Fibroblast of lung (primary cell): ENCODE measurements at regions not wholly inside any gene's neighbourhood (a gene's known extent, or its start where the extent isn't known, plus 50 kb on each side); places are given as distances from the start of the nearest gene placed in this dataset.

Experiments used
- DNase-seq, 2 donors: peaks; one replicate each; pipeline versions ENCODE4 v3.0.0 to v3.0.0-alpha.2; 2010; ENCODE audit warnings: low read depth in 2 of 2
- H2AFZ ChIP-seq: 2 replicates; pipeline ENCODE4 v1.5.1; 2012; ENCODE audit warnings: low read length, control low read depth, inconsistent platforms
- H3K27ac ChIP-seq: 2 replicates; pipeline ENCODE4 v1.5.1; 2011; ENCODE audit warnings: low read length, control low read depth; ENCODE audit not compliant: insufficient read depth
- H3K27me3 ChIP-seq: 2 replicates; pipeline ENCODE4 v1.5.1; 2011; ENCODE audit warnings: mild to moderate bottlenecking, low read length; ENCODE audit not compliant: control insufficient read depth, insufficient read depth
- H3K36me3 ChIP-seq: 2 replicates; pipeline ENCODE4 v1.5.1; 2011; ENCODE audit warnings: low read length; ENCODE audit not compliant: control insufficient read depth, insufficient read depth
- H3K4me1 ChIP-seq: 2 replicates; pipeline ENCODE4 v1.5.1; 2011; ENCODE audit warnings: low read length; ENCODE audit not compliant: control insufficient read depth, insufficient read depth; ENCODE audit errors: extremely low read depth
- H3K4me2 ChIP-seq: 2 replicates; pipeline ENCODE4 v1.5.1; 2011; ENCODE audit warnings: low read length, control low read depth; ENCODE audit not compliant: insufficient read depth; ENCODE audit errors: extremely low read depth
- H3K4me3 ChIP-seq, 4 experiments: fragments of 200-600 bp in 1 of 4; sonication (generic) in 1 of 4; replicated peaks in 1 of 4; 2 replicates each; pipeline ENCODE4 v1.5.1; 2011 to 2016; ENCODE audit warnings: low read length in 4 of 4, low read depth in 3 of 4, mild to moderate bottlenecking in 3 of 4, control low read depth in 2 of 4, inconsistent platforms in 1 of 4, mixed read lengths in 1 of 4; ENCODE audit not compliant: insufficient read depth in 1 of 4; ENCODE audit errors: control extremely low read depth in 1 of 4
- H3K79me2 ChIP-seq: 2 replicates; pipeline ENCODE4 v1.5.1; 2012; ENCODE audit warnings: mild to moderate bottlenecking, low read length, inconsistent platforms; ENCODE audit not compliant: control insufficient read depth, insufficient read depth
- H3K9ac ChIP-seq: 2 replicates; pipeline ENCODE4 v1.5.1; 2011; ENCODE audit warnings: mild to moderate bottlenecking, low read length, control low read depth; ENCODE audit not compliant: insufficient read depth
- H3K9me3 ChIP-seq: 2 replicates; pipeline ENCODE4 v1.5.1; 2012; ENCODE audit warnings: low read depth, low read length; ENCODE audit not compliant: control insufficient read depth, insufficient read depth
- H4K20me1 ChIP-seq: 2 replicates; pipeline ENCODE4 v1.5.1; 2011; ENCODE audit warnings: low read length; ENCODE audit not compliant: control insufficient read depth, insufficient read depth; ENCODE audit errors: extremely low read depth
- EZH2 ChIP-seq: IDR thresholded peaks from 2 replicates; pipeline ENCODE4 v1.5.1; 2012; ENCODE audit warnings: low read length, control low read depth, mild to moderate bottlenecking; ENCODE audit errors: missing control alignments
- TF ChIP-seq, protein P1 (sequence below), 2 donors: IDR thresholded peaks in 1 of 2; conservative IDR thresholded peaks in 1 of 2; 1 replicate in 1 of 2; 2 replicates in 1 of 2; pipeline ENCODE4 v1.5.1; 2011 to 2012; ENCODE audit warnings: low read length in 2 of 2, control low read depth in 1 of 2, inconsistent platforms in 1 of 2, low read depth in 1 of 2, mild to moderate bottlenecking in 1 of 2

- H3K9me3 ChIP-seq: no peaks in the 10 kb centered on the region
- no peak overlapping the region for H3K4me2 ChIP-seq
- H3K4me1 ChIP-seq: no peaks in the 10 kb centered on the region
- H3K79me2 ChIP-seq: no peaks in the 10 kb centered on the region
- no peaks in the 10 kb centered on the region for H4K20me1 ChIP-seq
- no peaks in the 10 kb centered on the region for H3K27me3 ChIP-seq
- no peak overlapping the region for H2AFZ ChIP-seq
- H3K36me3 ChIP-seq: no peaks in the 10 kb centered on the region
- DNase-seq: no peak
- H3K4me3 ChIP-seq: no peak overlapping the region
- no peak overlapping the region for H3K9ac ChIP-seq
- H3K27ac ChIP-seq: no peak overlapping the region
- TF ChIP-seq, protein P1, sequence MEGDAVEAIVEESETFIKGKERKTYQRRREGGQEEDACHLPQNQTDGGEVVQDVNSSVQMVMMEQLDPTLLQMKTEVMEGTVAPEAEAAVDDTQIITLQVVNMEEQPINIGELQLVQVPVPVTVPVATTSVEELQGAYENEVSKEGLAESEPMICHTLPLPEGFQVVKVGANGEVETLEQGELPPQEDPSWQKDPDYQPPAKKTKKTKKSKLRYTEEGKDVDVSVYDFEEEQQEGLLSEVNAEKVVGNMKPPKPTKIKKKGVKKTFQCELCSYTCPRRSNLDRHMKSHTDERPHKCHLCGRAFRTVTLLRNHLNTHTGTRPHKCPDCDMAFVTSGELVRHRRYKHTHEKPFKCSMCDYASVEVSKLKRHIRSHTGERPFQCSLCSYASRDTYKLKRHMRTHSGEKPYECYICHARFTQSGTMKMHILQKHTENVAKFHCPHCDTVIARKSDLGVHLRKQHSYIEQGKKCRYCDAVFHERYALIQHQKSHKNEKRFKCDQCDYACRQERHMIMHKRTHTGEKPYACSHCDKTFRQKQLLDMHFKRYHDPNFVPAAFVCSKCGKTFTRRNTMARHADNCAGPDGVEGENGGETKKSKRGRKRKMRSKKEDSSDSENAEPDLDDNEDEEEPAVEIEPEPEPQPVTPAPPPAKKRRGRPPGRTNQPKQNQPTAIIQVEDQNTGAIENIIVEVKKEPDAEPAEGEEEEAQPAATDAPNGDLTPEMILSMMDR (conservative IDR thresholded peaks at IDR 0.05 in 1 of 2, IDR thresholded peaks at IDR 0.05 in 1 of 2; ENCODE audit: low read depth in 1 of 2, low read length in 2 of 2): no peak
- TF ChIP-seq EZH2: no peak
Observed at GRCh38 chr1:172760121-172760520, 101.2 kb downstream of the FASLG start.

GRCh38 chr1:172761581-172762486 is 102.9 kb downstream of the FASLG start:
- Histone ChIP-seq H3K27me3 (no peaks in the 10 kb centered on the region), H3K36me3 (no peaks in the 10 kb centered on the region), H3K4me2 (no peak overlapping the region), H3K4me1 (no peaks in the 10 kb centered on the region), H4K20me1 (no peaks in the 10 kb centered on the region), H3K9ac (no peak overlapping the region), H3K9me3 (no peaks in the 10 kb centered on the region), H3K4me3 (no peak overlapping the region), H2AFZ (no peak overlapping the region), H3K27ac (no peak overlapping the region), H3K79me2 (no peaks in the 10 kb centered on the region)
- TF ChIP-seq EZH2: no peak
- TF ChIP-seq, protein P1 (conservative IDR thresholded peaks at IDR 0.05 in 1 of 2, IDR thresholded peaks at IDR 0.05 in 1 of 2; ENCODE audit: low read depth in 1 of 2, low read length in 2 of 2): no peak
- peak; percentile 53 to 79 for DNase-seq

GRCh38 chr1:172763057-172763456 is 104.2 kb downstream of the FASLG start:
- Histone ChIP-seq H4K20me1 (no peaks in the 10 kb centered on the region), H3K36me3 (no peaks in the 10 kb centered on the region), H3K27me3 (no peaks in the 10 kb centered on the region), H3K4me1 (no peaks in the 10 kb centered on the region), H3K79me2 (no peaks in the 10 kb centered on the region), H3K4me2 (no peak overlapping the region), H3K27ac (no peak overlapping the region), H3K9ac (no peak overlapping the region), H3K4me3 (no peak overlapping the region), H3K9me3 (no peaks in the 10 kb centered on the region), H2AFZ (no peak overlapping the region)
- TF ChIP-seq, protein P1 (conservative IDR thresholded peaks at IDR 0.05 in 1 of 2, IDR thresholded peaks at IDR 0.05 in 1 of 2; ENCODE audit: low read depth in 1 of 2, low read length in 2 of 2): no peak
- TF ChIP-seq EZH2: no peak
- peak in 1 of 2 donors; percentile 13 for DNase-seq
